HCT116 (cell line): ENCODE measurements at regions not wholly inside any gene's neighbourhood (a gene's known extent, or its start where the extent isn't known, plus 50 kb on each side); places are given as distances from the start of the nearest gene placed in this dataset.

Source experiments
- ATAC-seq: fragments of 200-7000 bp; cut with Tn5 transposase; 2 replicates; pipeline ENCODE4 v1.9.1; 2020; ENCODE audit warnings: mild to moderate bottlenecking, moderate library complexity
- BruUV-seq: library from RNA; stranded (reverse); fragments of 400-500 nt; replicated peaks from 2 replicates; lab custom pipeline; 2021; lab: Mats Ljungman, UMichigan
- CTCF ChIA-PET: fragments of 300-600 bp; sonication (Branson Sonifier 250); formaldehyde crosslinking; loops from one replicate; lab custom pipeline; 2021; ENCODE audit warnings: antibody characterized with exemption; lab: Charles Lee
- POLR2A ChIA-PET: fragments of 300-600, 350-600 bp; sonication (Branson Sonifier 250); formaldehyde crosslinking; loops from one replicate; lab custom pipeline; 2021; ENCODE audit warnings: antibody characterized with exemption; lab: Charles Lee
- RAD21 ChIA-PET, 2 experiments: fragments of 300-600 bp; sonication (Branson Sonifier 250); formaldehyde crosslinking; loops; one replicate each; lab custom pipeline; 2023; ENCODE audit warnings: low total read pairs in 2 of 2; ENCODE audit not compliant: uncharacterized antibody in 2 of 2, unreplicated experiment in 2 of 2, low non-redundant PET in 1 of 2; lab: Charles Lee
- DNase-seq: peaks from one replicate; pipeline ENCODE4 v3.0.0-alpha.2; 2010; ENCODE audit warnings: low read depth, low spot score
- H2AFZ ChIP-seq: fragments of 200-600 bp; shearing (Covaris generic), sonication (generic); 2 replicates; pipeline ENCODE4 v1.6.1; 2017; ENCODE audit warnings: low read depth, mixed run types, mixed read lengths, antibody characterized with exemption, low read length; ENCODE audit not compliant: poor library complexity, severe bottlenecking
- H3K27ac ChIP-seq: 2 replicates; pipeline ENCODE4 v1.5.1; 2012; ENCODE audit warnings: low read depth, low read length
- H3K27me3 ChIP-seq: fragments of 200-600 bp; sonication (generic); 2 replicates; pipeline ENCODE4 v1.6.1; 2016; ENCODE audit warnings: mixed run types, low read length, mixed read lengths; ENCODE audit not compliant: insufficient read depth
- H3K36me3 ChIP-seq, 2 experiments: fragments of 200-500 bp in 1 of 2; fragments of 200-600 bp in 1 of 2; sonication (Bioruptor generic) in 1 of 2; sonication (generic) in 1 of 2; 2 replicates each; pipeline versions ENCODE4 v1.5.1 to v1.6.1; 2014 to 2016; ENCODE audit warnings: low read length in 2 of 2, inconsistent platforms in 1 of 2, mixed read lengths in 1 of 2, mixed run types in 1 of 2; ENCODE audit not compliant: insufficient read depth in 2 of 2, control insufficient read depth in 1 of 2
- H3K4me1 ChIP-seq, 2 experiments: fragments of 200-600 bp in 1 of 2; sonication (generic) in 1 of 2; 2 replicates each; pipeline versions ENCODE4 v1.5.1 to v1.6.1; 2012 to 2017; ENCODE audit warnings: low read length in 2 of 2, inconsistent platforms in 1 of 2, mild to moderate bottlenecking in 1 of 2, mixed read lengths in 1 of 2, mixed run types in 1 of 2, moderate library complexity in 1 of 2; ENCODE audit not compliant: insufficient read depth in 2 of 2, control insufficient read depth in 1 of 2
- H3K4me2 ChIP-seq: fragments of 200-600 bp; sonication (generic); 2 replicates; pipeline ENCODE4 v1.6.1; 2017; ENCODE audit warnings: mixed run types, low read length, mixed read lengths
- H3K4me3 ChIP-seq, 2 experiments: fragments of 200-600 bp in 1 of 2; sonication (generic) in 1 of 2; replicated peaks in 1 of 2; 2 replicates each; pipeline ENCODE4 v1.5.1; 2011 to 2016; ENCODE audit warnings: low read length in 2 of 2, control low read depth in 1 of 2, low read depth in 1 of 2, mild to moderate bottlenecking in 1 of 2, mixed read lengths in 1 of 2, mixed run types in 1 of 2
- H3K79me2 ChIP-seq: fragments of 200-600 bp; sonication (generic); 2 replicates; pipeline ENCODE4 v1.6.1; 2017; ENCODE audit warnings: mild to moderate bottlenecking, mixed run types, low read length, moderate library complexity, mixed read lengths; ENCODE audit not compliant: insufficient read depth
- H3K9ac ChIP-seq: fragments of 200-600 bp; sonication (generic); 2 replicates; pipeline ENCODE4 v1.6.1; 2016; ENCODE audit warnings: low read length, mixed read lengths
- H3K9me2 ChIP-seq: fragments of 200-600 bp; sonication (generic), shearing (Covaris generic); 2 replicates; pipeline ENCODE4 v1.6.1; 2017; ENCODE audit warnings: mixed run types, mild to moderate bottlenecking, moderate library complexity; ENCODE audit not compliant: insufficient read depth
- H3K9me3 ChIP-seq, 2 experiments: fragments of 200-500 bp in 1 of 2; fragments of 200-600 bp in 1 of 2; sonication (Bioruptor generic) in 1 of 2; sonication (generic) in 1 of 2; 2 replicates each; pipeline ENCODE4 v1.6.1; 2014 to 2017; ENCODE audit warnings: low read length in 2 of 2, mixed read lengths in 2 of 2, inconsistent platforms in 1 of 2, low read depth in 1 of 2, mild to moderate bottlenecking in 1 of 2, mixed run types in 1 of 2, moderate library complexity in 1 of 2; ENCODE audit not compliant: control insufficient read depth in 1 of 2, insufficient read depth in 1 of 2
- H4K20me1 ChIP-seq: fragments of 200-600 bp; sonication (generic), shearing (Covaris generic); 2 replicates; pipeline ENCODE4 v1.6.1; 2017; ENCODE audit warnings: mixed run types, mild to moderate bottlenecking, moderate library complexity; ENCODE audit not compliant: insufficient read depth
- CBX3 ChIP-seq: IDR thresholded peaks from 2 replicates; pipeline ENCODE4 v1.6.1; 2012; ENCODE audit warnings: low read depth
- CEBPB ChIP-seq: IDR thresholded peaks from 2 replicates; pipeline ENCODE4 v1.6.1; 2012; ENCODE audit warnings: low read depth
- CTCF ChIP-seq, 3 experiments: fragments of 200-600 bp in 1 of 3; sonication (generic) in 1 of 3; IDR thresholded peaks in 2 of 3; conservative IDR thresholded peaks in 1 of 3; 2 replicates each; pipeline ENCODE4 v1.5.1; 2012 to 2017; ENCODE audit warnings: low read depth in 2 of 3, low read length in 2 of 3, antibody characterized with exemption in 1 of 3, borderline replicate concordance in 1 of 3, control low read depth in 1 of 3, mild to moderate bottlenecking in 1 of 3, mixed read lengths in 1 of 3, mixed run types in 1 of 3, moderate library complexity in 1 of 3; ENCODE audit not compliant: insufficient read depth in 1 of 3
- ELF1 ChIP-seq: IDR thresholded peaks from 2 replicates; pipeline ENCODE4 v1.6.1; 2012; ENCODE audit warnings: low read depth, borderline replicate concordance
- EZH2 ChIP-seq: fragments of 200-600 bp; sonication (generic); IDR thresholded peaks from 2 replicates; pipeline ENCODE4 v1.6.1; 2017; ENCODE audit warnings: antibody characterized with exemption, mixed run types
- EZH2phosphoT487 ChIP-seq: fragments of 200-600 bp; IDR thresholded peaks from 2 replicates; pipeline ENCODE4 v1.6.1; 2018; ENCODE audit warnings: antibody characterized with exemption, borderline replicate concordance
- JUND ChIP-seq: IDR thresholded peaks from 2 replicates; pipeline ENCODE4 v1.6.1; 2012
- POLR2A ChIP-seq: IDR thresholded peaks from 2 replicates; pipeline ENCODE4 v1.7.0; 2011; ENCODE audit warnings: borderline replicate concordance; ENCODE audit not compliant: insufficient read depth, insufficient read length; ENCODE audit errors: extremely low read depth
- POLR2AphosphoS5 ChIP-seq: IDR thresholded peaks from 2 replicates; pipeline ENCODE4 v1.6.1; 2011; ENCODE audit warnings: mild to moderate bottlenecking, low read depth, low read length, moderate library complexity
- SP1 ChIP-seq: IDR thresholded peaks from 2 replicates; pipeline ENCODE4 v1.6.1; 2012; ENCODE audit warnings: low read depth
- TCF7L2 ChIP-seq: IDR thresholded peaks from 2 replicates; pipeline ENCODE4 v1.7.0; 2011; ENCODE audit warnings: borderline replicate concordance, inconsistent platforms; ENCODE audit not compliant: insufficient read depth, insufficient read length; ENCODE audit errors: extremely low read depth
- YY1 ChIP-seq: IDR thresholded peaks from 2 replicates; pipeline ENCODE4 v1.6.1; 2011; ENCODE audit warnings: low read length, low read depth, moderate library complexity, mild to moderate bottlenecking; ENCODE audit not compliant: insufficient replicate concordance; ENCODE audit errors: extremely low read depth
- ZFX ChIP-seq: fragments of 450-650 bp; IDR thresholded peaks from 2 replicates; pipeline ENCODE4 v1.6.1; 2017
- intact Hi-C: fragments of 100-400 bp; cut with micrococcal nuclease; formaldehyde crosslinking; loops from 2 replicates; pipeline ENCODE4 v1.10.0; 2022

GRCh38 chr4:162988530-162988929, 178.2 kb downstream of the NAF1 start (continued):
- no peak for TF ChIP-seq CBX3

GRCh38 chr4:162985131-162985530, 181.6 kb downstream of the NAF1 start:
- Histone ChIP-seq H3K27me3 (no peaks in the 10 kb centered on the region), H3K4me1 (no peaks in the 10 kb centered on the region), H3K9me2 (no peaks in the 10 kb centered on the region), H3K9ac (no peak overlapping the region), H3K36me3 (no peaks in the 10 kb centered on the region), H3K4me3 (no peak overlapping the region), H2AFZ (no peak overlapping the region), H3K9me3 (no peaks in the 10 kb centered on the region), H3K27ac (no peak overlapping the region), H4K20me1 (no peaks in the 10 kb centered on the region), H3K4me2 (no peak overlapping the region), H3K79me2 (no peaks in the 10 kb centered on the region)
- intact Hi-C loops: no loop called here
- POLR2A ChIA-PET: no interaction called here
- RAD21 ChIA-PET: no interaction called here
- ATAC-seq: no peak
- BruUV-seq: no TSS peak
- DNase-seq: no peak
- TF ChIP-seq CEBPB (no peak), CBX3 (no peak), CTCF (IDR thresholded peaks at IDR 0.05 in 2 of 3, conservative IDR thresholded peaks at IDR 0.05 in 1 of 3; ENCODE audit: borderline replicate concordance in 1 of 3, insufficient read depth in 1 of 3, low read depth in 2 of 3, low read length in 2 of 3) (no peak), EZH2phosphoT487 (no peak), JUND (no peak), POLR2A (no peak)
- CTCF ChIA-PET: no interaction called here

GRCh38 chr4:162984621-162985020, 182.1 kb downstream of the NAF1 start:
- POLR2A ChIA-PET: no interaction called here
- Histone ChIP-seq H3K4me1 (no peaks in the 10 kb centered on the region), H3K9me3 (no peaks in the 10 kb centered on the region), H3K9ac (no peak overlapping the region), H3K27ac (no peak overlapping the region), H3K4me2 (no peak overlapping the region)
- BruUV-seq: no TSS peak
- TF ChIP-seq YY1: no peak
- no peak for TF ChIP-seq POLR2AphosphoS5
- no peak for TF ChIP-seq EZH2
- TF ChIP-seq ELF1: no peak
- no peak for TF ChIP-seq SP1
- no peak for TF ChIP-seq CBX3
- no peak for TF ChIP-seq ZFX
- no peak for TF ChIP-seq TCF7L2
- TF ChIP-seq, all 23 proteins: peak for 0
- DNase-seq (no peak), ATAC-seq (no peak)
- CTCF ChIA-PET: no interaction called here
- no peaks in the 10 kb centered on the region for H3K27me3 ChIP-seq
- H2AFZ ChIP-seq: no peak overlapping the region
- intact Hi-C loops: no loop called here
- RAD21 ChIA-PET: no interaction called here
- H4K20me1 ChIP-seq: no peaks in the 10 kb centered on the region
- H3K79me2 ChIP-seq: no peaks in the 10 kb centered on the region
- H3K36me3 ChIP-seq: no peaks in the 10 kb centered on the region
- no peak overlapping the region for H3K4me3 ChIP-seq
- H3K9me2 ChIP-seq: no peaks in the 10 kb centered on the region
